ENCODE measurements at regions not wholly inside any gene's neighbourhood (a gene's known extent, or its start where the extent isn't known, plus 50 kb on each side); places are given as distances from the start of the nearest gene placed in this dataset.
A peak's percentile ranks its signal among the peaks of the same experiment; 100 is the strongest.

DNA sequence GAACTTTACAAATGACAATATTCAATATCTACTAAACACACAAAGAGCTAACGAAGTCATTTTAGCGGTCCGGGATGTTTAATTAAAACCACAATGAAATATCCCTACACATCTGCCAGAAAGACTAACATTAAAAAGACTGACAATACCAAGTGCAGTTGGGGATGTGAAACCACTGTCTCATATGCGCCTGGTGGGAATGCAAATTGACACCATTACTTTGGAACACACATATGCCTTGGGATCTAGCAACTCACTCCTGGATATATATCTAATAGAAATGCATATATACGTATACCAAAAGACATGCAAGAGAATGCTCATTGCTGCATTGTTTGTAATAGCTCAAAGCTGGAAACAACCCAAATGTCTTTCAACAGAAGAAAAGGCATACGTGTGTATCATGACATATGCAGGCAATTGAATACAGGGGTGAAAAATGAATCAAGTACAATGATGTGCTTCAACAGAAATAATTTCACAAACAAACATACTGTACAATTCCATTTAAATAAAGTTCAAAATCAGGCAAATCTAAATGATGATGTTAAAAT lies 153.3 kb downstream of the CARTPT start:
- DNase-seq = no peak

DNA sequence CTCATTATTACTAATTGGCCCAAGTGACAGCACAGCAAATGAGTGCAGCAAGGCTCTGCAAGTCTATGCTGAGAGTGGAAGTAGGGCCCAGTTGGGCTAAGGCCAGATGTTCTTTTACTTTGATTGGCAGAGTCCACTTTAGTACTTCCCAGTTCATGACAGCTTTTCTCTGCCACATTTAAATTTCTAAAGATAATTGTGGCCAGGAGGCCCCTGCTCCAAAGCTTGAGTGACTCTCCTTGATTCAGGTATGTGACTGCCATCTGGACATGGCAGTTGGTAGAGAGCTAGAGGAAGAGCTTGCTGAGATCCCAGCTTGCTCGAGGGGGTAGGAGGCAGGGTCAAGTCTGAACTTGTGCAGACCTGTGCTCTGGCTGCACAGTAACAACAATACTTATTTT lies 154.1 kb downstream of the CARTPT start:
- no peak for DNase-seq

DNA sequence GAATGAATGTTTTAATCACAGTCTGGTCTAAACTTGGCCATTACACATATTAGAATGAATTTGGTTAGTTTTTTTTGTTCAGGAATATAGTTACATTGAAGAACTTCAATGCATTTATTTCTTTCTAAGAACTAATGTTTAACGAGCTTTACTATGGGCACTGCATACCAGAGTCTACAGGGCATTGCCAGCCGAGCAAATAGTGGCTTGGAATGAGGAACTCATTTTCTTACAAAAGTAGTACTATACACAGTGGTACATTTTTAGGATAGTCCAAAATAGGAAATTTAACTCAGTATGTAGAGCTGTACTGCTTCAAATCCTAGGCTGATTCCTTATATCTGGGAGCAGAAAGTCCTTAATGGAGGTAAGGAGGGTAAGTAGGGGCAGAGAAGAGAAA lies 155.4 kb downstream of the CARTPT start:
- no peak for DNase-seq

DNA sequence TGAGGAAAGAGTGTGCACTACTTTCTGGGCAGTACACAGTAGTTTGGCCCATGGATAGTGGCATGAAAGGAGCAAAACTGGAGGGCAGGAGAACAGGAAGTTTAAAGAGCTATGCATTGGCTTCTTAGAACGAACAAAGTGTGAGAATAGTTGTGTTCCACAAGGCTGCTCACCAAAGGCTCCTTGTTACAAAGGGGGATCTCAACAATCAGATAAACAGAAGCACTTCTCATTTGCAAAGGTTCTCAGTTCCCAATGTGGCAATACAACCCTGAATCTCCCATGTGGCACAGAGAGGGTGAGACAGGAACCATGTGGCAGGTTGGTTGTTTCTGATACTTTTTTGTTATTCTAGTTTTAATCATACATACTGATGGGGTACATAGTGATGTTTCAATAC lies 158.4 kb downstream of the CARTPT start:
- DNase-seq = no peak

DNA sequence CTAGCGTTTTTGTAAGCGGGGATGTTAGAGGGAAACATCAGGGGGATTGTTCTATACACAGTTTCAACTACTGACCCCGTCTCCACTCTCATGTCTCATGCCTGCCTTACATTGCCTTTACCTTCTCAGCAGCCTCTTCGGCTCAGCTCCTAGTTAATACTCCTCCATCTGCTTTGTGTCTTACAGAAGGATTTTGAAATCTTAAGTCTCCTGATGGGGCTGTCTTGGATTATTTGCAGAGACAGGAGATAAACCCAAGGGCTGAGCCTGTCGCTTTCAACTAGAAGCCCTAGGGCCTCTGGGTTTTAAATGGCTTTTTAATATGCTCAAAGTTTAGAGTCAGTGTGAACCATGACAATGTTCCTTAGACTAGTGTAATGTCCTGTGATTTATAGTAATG lies 161.5 kb downstream of the CARTPT start:
- DNase-seq = no peak

DNA sequence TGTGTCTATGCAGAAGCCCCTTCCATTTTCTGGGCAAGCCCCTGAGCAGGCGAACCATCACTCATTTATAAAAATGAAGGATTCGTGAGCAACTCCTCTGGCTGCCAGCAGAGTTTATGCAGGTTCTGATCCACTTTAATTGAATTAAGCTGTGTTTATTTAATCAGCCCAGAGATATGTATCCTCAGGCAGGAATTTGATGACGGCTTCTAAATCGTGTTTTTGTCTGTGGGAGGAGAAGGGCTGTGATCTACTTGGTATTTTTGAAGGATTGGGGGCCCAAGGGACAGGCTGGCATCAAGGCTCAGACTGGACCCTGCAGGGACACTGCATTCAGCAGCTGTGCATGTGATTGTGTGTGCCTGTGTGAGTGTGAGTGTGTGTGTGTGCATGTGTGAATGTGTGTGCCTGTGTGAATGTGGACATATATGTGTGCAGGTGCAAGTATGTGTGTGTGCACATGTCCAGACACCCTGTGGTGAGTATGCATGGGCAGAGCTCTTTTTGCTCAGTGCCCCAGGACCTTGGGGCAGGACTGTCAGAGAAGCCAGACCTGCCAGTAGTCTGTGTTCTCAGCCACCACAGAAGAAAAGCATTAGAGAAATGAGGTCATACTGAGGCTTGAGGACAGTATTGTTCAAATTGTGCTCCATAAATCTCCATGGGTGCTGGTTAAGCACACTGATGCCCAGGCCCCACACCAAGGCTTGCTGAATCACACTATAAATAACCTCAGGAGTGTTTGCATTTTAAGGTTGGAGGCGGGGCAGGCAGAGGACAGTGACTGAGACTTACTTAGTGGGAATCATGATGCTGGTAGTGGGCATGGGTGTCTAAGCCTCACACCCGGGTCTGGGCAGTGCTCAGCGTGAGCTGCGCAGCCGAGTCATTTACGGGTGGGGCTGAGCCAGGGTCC lies 164.0 kb downstream of the CARTPT start:
- no peak for DNase-seq

DNA sequence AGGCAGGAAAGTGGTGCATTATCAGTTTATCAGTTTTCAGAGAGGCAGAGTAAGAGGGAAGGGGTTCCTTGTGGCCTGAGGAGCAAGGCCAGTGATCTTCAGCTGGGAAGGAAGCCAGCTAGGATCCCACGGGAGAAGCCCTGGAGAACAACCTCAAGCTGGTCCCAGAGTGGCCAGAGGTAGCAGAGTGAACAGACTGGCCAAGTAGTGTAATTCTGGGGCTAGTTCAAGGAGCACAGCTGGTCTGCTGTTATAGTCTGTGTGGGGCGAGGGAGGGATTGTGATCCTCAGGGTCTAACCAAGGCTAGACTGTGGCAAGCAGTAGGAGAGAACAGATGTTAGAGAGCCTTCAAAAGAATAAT lies 164.6 kb downstream of the CARTPT start:
- no peak for DNase-seq

DNA sequence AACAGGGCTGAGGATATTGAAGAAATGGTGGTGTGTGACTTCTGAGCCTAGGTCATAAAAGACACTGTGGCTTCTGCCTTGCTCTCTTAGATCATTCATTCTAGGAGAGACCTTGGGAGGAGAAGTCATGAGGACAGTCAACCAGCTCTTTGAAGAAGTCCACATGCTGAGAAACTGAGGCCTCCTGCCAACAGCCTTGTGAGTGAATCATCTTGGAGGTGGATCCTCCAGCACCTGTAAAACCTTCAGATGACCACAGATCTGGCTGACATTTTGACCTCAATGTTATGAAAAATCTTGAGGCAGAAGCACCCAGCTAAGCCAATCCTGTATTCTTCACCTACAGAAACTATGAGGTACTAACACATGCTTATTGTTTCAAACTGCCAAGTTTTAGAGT lies 165.9 kb downstream of the CARTPT start:
- DNase-seq = no peak

DNA sequence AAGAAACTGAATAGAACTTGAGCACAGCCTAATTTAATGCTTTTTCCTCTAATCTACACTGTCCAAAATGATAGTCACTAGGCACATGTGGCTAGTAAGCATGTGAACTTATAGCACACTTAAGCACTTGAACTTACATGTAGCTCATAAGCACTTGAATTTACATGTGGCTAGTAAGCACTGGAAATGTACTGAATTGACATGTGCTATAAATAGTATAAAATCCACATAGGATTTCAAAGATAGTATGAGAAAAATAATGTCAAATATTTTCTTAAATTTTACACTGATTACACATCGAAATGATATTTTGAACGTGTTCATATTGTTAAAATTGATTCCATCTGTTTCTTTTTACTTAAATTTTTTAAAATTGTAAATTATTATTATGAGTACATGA lies 167.3 kb downstream of the CARTPT start:
- DNase-seq = no peak

DNA sequence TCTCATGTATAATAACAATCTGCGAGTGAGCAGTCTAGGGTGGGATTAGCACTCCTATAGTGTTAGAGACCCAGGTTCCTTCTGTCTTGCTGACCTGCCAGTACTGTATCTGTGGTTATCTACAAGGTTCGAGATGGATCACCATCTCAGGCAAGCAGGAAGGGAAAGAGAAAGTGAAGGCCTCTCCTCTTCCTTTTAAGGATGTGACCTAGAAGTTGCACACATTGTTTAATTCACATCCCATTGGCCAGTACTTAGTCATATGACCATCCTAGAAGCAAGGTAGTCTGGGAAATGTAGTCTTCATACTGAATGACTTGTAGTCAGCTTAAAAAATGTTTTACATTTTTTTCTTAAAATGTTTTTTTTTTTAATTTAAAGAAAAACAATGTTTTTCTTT lies 168.6 kb downstream of the CARTPT start:
- DNase-seq = peak in 1 of 2 experiments; percentile 23

DNA sequence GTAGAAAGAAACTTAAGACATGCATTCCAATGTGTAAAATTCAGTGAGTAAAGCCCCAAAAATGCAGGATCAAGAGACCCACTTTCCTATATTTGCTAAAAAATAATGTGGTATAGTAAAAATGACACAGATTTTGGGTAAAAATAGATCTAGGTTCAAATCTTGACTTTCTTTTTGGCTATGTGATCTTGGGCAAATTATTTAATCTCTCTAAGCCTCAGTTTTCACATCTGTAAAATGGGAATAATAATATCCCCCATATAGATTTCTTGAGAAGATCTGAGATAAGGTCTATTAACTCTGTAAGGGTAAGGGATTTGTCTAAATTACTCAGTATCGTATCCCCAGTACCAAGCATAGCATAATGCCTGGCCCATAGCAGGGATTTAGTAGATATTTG lies 172.3 kb downstream of the CARTPT start:
- DNase-seq = no peak

DNA sequence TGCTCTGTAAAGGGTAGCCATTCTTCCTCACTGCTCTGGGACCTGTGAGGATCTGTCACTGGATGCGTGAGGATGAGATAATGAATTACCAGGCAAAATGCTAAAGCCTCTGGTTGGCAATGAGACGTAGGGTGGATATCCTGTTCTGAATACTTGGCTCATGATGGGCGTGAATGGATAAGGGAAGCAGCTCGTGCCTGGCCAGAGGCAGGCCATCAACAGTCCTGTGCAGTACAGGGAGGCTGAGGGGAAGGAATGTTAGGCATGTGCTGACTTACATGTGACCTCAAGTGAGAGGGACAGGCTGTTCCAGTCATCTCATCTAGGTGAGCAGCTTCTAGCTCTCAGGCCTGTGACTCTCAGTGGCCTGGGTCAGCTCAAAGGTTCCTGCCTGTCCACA lies 172.8 kb downstream of the CARTPT start:
- no peak for DNase-seq

DNA sequence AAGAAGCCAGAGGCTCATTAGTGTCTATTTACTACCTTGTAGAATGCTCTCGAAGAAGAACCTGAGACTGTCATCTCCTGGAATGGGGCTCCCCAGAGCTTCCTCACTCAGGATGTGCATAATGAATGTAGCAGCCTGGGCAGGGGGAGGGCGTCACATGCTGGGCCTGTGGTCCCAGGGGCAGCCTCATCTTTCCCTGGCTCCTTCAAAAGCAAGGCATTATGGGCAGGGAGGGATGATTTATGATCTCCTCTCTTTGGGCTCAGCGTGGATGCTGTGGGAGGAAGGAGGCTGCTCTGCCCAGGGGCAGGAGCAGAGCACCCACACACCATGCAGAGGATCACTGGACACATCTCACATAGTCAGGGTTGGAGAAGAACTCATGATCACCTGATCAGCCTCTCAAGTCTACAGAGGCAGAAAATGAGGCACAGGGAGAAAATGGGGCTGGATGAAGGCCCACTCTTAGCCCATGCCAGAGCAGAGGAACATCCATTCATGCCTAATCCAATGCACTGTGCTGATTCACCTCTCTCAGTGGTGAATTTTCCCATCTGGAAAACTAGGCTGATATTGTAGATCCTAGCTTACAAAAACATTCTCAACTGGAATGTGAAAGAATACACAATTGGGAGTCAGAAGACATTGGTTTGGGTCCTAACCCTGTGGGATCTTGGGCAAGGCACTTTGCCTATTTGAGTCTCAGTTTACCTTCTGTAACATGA lies 173.7 kb downstream of the CARTPT start:
- DNase-seq = no peak

DNA sequence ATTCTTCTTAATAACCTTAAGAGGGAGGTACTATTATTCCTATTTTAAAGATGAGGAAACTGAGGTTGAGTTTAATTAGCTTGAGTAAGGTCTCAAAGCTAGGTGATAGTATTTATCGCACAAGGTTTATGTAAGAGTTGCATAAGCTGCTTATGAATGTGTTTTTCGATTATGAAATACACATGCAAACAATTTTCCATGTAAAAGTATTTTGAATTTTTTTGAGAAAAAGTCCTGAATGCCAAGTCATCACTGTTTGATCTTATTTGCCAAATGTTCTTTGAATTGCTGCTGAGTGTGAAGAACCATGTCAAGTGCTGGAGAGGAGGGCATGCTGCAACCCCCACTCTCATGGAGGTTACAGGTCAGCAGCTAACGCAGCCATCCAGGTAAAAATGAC lies 174.4 kb downstream of the CARTPT start:
- no peak for DNase-seq

DNA sequence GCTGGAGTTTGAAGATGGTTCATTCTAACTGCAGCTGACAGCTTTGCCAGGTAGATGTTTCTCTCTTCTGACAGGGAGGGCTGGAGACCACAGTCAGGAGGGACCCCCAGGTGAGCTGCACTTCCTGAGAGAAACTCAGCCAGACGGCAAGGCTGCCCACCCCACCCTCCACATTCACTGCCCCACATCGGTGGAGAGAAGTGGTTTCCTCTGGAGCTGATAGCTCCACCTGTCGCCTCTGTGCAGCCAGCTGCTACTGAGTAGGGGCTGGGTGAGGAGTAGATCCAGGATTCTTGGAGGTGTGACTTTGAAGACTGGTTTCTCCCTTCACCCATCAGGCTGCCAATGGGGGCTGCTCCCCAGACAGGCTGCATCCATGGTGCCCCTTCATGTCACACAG lies 175.0 kb downstream of the CARTPT start:
- no peak for DNase-seq

DNA sequence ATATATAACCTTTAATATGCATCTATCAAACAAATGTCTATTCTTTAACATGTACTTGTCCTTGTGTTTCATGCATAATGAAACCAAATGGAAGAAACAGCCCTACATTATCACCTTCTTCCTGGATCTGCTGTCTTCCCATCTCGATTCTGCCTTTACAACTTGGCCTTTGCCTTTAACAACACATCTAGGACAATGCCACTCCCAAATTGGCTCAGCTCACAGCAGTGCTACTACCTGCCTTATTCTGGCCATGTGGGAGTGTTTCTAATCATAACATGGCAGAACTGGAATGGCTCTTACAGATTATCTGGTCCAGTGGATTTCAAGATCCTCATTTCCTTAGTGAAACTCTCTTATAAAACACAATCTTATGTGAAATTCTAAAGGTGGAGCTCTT lies 176.5 kb downstream of the CARTPT start:
- no peak for DNase-seq

DNA sequence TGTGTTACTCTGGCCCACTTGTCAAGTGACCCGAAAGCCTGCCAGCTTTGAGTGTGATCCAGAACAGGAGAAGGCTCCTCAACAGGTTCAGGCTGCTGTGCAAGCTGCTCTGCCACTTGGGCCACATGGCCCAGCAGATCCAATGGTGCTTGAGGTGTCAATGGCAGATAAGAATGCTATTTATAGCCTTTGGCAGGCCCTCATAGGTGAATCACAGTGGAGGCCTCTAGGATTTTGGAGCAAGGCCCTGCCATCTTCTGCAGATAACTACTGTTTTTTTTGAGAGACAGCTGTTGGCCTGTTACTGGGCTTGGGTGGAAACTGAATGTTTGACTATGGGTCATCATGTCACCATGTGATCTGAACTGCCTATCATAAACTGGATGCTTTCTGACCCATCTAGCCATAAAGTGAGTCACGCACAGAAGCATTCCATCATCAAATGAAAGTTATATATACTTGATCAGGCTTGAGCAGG lies 180.8 kb downstream of the CARTPT start:
- no peak for DNase-seq

DNA sequence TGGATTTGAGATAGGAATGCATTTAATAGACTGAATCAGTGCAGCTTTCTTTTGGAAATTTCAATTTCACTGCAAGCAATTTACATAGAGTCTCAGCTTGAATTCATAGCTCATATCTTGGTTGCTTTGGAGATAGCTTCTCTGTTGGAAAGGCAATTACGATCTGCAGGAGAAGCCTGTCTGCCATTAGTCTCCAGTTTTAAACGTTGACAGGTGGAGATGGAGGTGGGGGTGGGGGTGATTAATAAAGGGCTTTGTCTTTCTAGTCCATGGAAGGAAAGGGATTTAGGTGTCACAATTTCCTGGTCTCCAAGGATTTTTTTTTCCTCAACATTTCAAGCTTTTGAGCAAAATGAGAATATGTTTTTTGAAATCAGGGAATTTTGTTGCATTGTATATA lies 184.7 kb downstream of the CARTPT start:
- DNase-seq = no peak

DNA sequence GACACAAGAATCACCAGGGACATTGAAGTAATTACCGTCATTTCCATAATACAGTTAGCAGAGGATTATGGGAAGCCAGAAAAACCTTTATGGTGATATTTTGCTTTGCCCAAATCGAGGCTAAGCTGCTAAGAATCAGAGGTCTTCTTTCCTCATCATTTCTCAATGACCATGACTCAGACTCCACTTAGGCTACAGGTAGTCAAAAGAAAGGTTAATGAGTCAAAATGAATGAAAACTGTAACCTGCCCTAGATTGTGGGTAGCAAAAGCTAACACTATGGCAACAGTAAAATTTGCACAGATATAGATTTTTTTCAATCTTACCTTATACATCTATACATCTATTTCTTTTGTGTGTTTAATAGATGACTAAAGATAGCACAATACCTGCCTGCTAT lies 185.8 kb downstream of the CARTPT start:
- DNase-seq = no peak

DNA sequence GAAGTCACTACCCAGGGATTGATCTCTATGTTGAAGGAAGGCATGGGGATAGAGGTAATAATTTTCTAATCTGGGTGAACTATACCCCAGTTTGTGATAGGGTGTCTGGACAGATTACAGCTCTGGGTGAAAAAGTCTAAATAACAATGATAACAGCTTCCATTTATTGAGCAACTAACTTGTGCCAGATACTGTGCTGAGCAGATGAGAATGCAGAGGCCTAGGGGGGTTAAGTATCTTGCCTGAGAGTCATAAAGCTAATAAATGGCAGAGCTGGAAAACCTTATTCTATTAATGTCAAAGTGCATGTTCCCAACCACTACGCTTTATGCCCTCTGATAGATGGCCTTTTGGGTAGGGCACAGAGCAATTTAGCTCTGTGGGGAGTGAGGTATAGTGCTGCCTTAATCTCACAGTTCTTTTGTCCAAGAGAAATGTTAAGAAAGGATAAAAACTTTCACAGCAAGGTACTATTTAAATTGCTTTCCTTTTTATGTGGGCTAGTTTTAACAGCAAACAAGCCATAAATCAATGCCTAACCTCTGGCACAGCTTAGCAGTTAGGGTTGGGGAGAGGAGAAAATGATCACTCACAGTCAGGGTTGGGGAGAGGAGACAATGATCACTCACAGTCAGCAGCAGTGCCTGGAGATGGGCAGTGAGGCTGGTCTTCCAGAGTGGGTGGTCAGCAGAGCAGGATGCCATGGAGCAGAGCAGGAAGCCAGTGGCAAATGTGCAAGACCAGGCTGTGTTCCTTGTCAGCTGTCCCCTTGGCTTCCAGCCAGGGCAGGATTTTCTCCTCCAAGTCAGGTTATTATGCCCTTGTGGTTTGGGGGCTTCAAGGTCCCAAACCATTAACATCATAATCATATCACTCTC lies 187.0 kb downstream of the CARTPT start:
- no peak for DNase-seq

DNA sequence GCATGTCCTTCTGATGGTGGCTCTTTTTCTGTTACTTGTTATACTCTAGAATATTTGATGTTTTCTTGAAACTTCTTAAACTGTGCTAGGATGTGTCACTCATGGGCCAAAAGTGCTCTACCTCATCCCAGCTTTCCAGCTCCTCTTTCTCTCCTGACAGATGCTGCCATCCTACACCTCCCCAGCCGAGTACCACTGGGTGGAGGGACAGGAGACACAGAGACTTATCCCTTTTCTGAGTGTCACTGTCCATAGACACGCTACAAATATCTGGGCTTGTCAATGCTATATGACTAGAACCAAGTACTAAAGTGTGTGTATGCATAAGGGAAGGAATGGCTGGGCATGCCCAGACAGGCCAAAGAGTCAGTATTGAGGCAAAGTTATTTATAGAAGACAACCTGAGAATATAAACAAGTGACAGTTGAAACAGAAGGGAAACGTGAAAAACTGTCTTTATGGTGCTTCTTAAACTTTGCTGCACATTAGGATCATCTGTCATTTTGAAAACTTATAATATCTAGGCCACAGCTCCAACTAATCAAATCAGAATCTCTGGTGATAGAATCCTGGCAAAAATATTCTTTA lies 188.0 kb downstream of the CARTPT start:
- no peak for DNase-seq

DNA sequence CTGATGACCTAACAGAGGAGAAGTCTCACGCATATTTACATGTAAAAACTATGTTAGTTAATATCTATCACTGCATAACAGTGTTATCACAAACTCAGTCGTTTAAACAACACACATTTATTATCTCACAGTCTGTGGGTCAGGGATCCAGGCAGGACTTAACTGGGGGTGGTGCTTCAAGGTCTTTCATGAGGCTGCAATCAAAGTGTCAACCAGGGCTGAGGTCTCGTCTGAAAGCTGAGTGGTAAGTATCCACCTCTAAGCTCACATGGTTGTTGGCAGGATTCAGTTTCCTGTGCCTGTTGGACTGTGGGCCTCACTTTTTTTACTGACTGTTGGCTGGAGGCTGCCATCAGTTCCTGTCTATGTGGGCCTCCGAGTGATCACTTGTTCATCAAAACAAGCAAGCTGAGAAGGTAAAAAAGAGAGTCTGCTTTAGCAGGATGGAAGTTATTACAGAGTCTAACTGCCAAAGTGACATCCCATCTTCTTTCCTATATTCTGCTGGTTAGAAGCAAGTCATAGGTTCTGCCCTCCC lies 188.6 kb downstream of the CARTPT start:
- no peak for DNase-seq

Data from activated T-cell treated with anti-CD3 and anti-CD28 coated beads, Interleukin-2, amount 50 U/mL, for 48 hours (primary cell).